Body of pancreas (tissue), 4 donors: ENCODE measurements at regions not wholly inside any gene's neighbourhood (a gene's known extent, or its start where the extent isn't known, plus 50 kb on each side); places are given as distances from the start of the nearest gene placed in this dataset.
A peak's percentile ranks its signal among the peaks of the same experiment; 100 is the strongest.

Experiments
- ATAC-seq: fragments of 150-250 bp; one replicate; pipeline ENCODE4 v1.9.1; 2016
- DNase-seq, 4 donors: peaks; one replicate each; pipeline ENCODE4 v3.0.0-alpha.2; 2019
- H3K27ac ChIP-seq, 4 donors: fragments of 200-600 bp; sonication (generic); 1 replicate in 3 of 4; 2 replicates in 1 of 4; pipeline versions ENCODE4 v1.5.1 to v1.6.1; 2016 to 2019; ENCODE audit warnings: mild to moderate bottlenecking in 1 of 4, mixed read lengths in 1 of 4, moderate library complexity in 1 of 4
- H3K27me3 ChIP-seq, 2 donors: fragments of 200-600 bp; sonication (generic); one replicate each; pipeline ENCODE4 v1.6.0; 2016; ENCODE audit warnings: mild to moderate bottlenecking in 1 of 2
- H3K36me3 ChIP-seq, 2 donors: fragments of 200-600 bp; sonication (generic); replicated peaks in 1 of 2; 2 replicates each; pipeline ENCODE4 v1.5.1; 2016; ENCODE audit warnings: low read depth in 2 of 2; ENCODE audit not compliant: insufficient read depth in 1 of 2
- H3K4me1 ChIP-seq: fragments of 200-600 bp; sonication (generic); one replicate; pipeline ENCODE4 v1.6.0; 2016
- H3K4me3 ChIP-seq, 2 donors: fragments of 200-600 bp; sonication (generic); 1 replicate in 1 of 2; 2 replicates in 1 of 2; pipeline ENCODE4 v1.5.1; 2016 to 2019
- H3K9me3 ChIP-seq, 3 donors: fragments of 200-600 bp; sonication (generic); 1 replicate in 2 of 3; 2 replicates in 1 of 3; pipeline ENCODE4 v1.5.1; 2016
- POLR2A ChIP-seq, 3 donors: fragments of 450-650 bp; IDR thresholded peaks; one replicate each; pipeline ENCODE4 v1.6.1; 2016; ENCODE audit warnings: antibody characterized with exemption in 3 of 3, mild to moderate bottlenecking in 2 of 3
- WGBS, 2 donors: methylation state at CpG; one replicate each; pipeline ENCODE4 v1.1.5; 2017; 5-methylcytosine and 5-hydroxymethylcytosine counted together
- intact Hi-C: fragments of 100-400 bp; cut with DNase I; formaldehyde crosslinking; loops from one replicate; pipeline ENCODE4 v1.15.1; 2023
- TF ChIP-seq, protein P1 (sequence below), 7 experiments: fragments of 450-650 bp in 4 of 7; fragments of 200-600 bp in 3 of 7; sonication (generic) in 3 of 7; IDR thresholded peaks; one replicate each; pipeline ENCODE4 v1.5.1; 2016 to 2019; ENCODE audit warnings: antibody characterized with exemption in 7 of 7

DNA sequence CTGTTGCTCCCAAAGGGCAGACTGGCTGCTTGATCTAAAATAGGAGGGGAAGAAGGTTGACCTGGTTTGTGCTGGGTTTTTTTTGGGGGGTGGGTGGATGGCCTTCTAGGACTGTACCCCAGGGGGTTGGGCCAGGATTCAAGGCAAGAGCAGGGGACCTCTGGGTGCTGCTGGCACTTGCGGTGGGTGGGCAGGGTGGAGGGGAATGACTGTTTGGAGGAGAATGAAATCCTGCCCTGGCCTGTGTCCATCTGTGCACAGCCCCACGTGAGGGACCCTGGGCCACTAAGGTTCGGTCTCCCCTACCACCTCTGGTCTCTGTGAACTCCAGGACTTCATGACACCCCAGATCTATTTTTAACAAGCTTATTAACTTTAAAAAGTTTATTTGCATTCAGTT lies 414.2 kb downstream of the PTPRU start:
- Histone ChIP-seq H3K9me3 (no peaks in the 10 kb centered on the region), H3K27ac (no peak overlapping the region), H3K27me3 (no peaks in the 10 kb centered on the region), H3K4me3 (no peak overlapping the region), H3K4me1 (no peaks in the 10 kb centered on the region), H3K36me3 (no peaks in the 10 kb centered on the region)
- TF ChIP-seq, protein P1, sequence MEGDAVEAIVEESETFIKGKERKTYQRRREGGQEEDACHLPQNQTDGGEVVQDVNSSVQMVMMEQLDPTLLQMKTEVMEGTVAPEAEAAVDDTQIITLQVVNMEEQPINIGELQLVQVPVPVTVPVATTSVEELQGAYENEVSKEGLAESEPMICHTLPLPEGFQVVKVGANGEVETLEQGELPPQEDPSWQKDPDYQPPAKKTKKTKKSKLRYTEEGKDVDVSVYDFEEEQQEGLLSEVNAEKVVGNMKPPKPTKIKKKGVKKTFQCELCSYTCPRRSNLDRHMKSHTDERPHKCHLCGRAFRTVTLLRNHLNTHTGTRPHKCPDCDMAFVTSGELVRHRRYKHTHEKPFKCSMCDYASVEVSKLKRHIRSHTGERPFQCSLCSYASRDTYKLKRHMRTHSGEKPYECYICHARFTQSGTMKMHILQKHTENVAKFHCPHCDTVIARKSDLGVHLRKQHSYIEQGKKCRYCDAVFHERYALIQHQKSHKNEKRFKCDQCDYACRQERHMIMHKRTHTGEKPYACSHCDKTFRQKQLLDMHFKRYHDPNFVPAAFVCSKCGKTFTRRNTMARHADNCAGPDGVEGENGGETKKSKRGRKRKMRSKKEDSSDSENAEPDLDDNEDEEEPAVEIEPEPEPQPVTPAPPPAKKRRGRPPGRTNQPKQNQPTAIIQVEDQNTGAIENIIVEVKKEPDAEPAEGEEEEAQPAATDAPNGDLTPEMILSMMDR (IDR thresholded peaks at IDR 0.05), result no peak
- TF ChIP-seq POLR2A (IDR thresholded peaks at IDR 0.05), result no peak
- ATAC-seq (no peak), DNase-seq (no peak)
- WGBS, 2 donors, result 84 to 85% methylated on average over 3 of the region's 3 CpGs
- intact Hi-C loops, result no loop called here

- no peak for DNase-seq
- intact Hi-C loops, result no loop called here
- 69 to 72% methylated on average over 8 of the region's 8 CpGs for WGBS, 2 donors
These were observed 413.7 kb downstream of the PTPRU start for GRCh38 chr1:29650041-29650400.

DNA sequence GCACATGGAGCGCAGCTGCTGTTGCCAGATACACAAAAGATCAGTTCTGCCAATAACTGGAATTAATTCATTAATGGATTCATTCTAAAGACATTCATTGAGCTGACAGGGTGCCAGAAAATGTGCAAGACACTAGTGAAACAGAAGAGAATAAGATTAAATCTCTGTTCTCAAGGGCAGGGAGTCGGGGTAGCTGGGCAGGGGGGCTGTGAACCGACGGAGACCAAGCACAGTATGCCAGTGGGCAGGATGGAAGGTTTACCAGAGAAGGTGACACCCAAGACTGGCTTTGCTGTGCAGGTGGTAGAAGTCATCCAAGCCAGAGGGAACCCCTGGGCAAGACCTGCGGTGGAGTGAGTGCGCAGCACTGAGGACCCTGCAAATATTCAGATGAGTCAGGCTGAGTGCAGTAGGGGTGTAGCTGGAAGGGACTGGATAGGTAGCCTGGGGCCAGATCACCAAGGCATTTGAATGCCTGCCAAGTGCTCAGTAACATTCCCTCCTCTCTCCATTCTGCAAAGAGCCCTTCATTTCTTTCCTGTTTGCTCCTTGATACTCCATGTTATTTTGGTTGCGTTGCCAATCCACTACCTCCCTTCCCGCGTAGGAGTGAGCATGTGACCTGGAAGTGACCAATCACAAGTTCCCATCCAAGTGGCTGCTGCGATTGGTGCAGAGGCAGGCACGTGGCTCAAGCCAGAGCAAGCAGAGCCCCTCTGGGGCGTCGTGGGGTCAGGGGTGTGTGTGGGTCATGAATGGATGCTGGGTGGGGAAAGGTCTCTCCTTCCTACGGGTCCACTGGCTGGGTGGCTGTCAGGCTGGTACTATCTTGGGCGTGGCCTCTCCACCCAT lies 413.1 kb downstream of the PTPRU start:
- H3K4me1 ChIP-seq, result no peaks in the 10 kb centered on the region
- peak in 1 of 4 donors; percentile 5 for DNase-seq
- no peak overlapping the region for H3K4me3 ChIP-seq
- ATAC-seq, result no peak
- no peak overlapping the region for H3K27ac ChIP-seq
- intact Hi-C loops, result no loop called here
- no peaks in the 10 kb centered on the region for H3K27me3 ChIP-seq
- H3K36me3 ChIP-seq, result no peaks in the 10 kb centered on the region
- H3K9me3 ChIP-seq, result no peaks in the 10 kb centered on the region
- TF ChIP-seq POLR2A (IDR thresholded peaks at IDR 0.05), result no peak
- TF ChIP-seq, protein P1 (IDR thresholded peaks at IDR 0.05), result no peak
- WGBS, 2 donors, result 77 to 79% methylated on average over 13 to 15 of the region's 15 CpGs

More at GRCh38 chr1:29650041-29650400, 413.7 kb downstream of the PTPRU start:
- H3K4me1 ChIP-seq, result no peaks in the 10 kb centered on the region
- no peak for TF ChIP-seq POLR2A (IDR thresholded peaks at IDR 0.05)
- TF ChIP-seq, protein P1 (IDR thresholded peaks at IDR 0.05), result no peak
- H3K27me3 ChIP-seq, result no peaks in the 10 kb centered on the region
- no peak overlapping the region for H3K27ac ChIP-seq
- H3K9me3 ChIP-seq, result no peaks in the 10 kb centered on the region
- H3K4me3 ChIP-seq, result no peak overlapping the region
- ATAC-seq, result no peak
- no peaks in the 10 kb centered on the region for H3K36me3 ChIP-seq

DNA sequence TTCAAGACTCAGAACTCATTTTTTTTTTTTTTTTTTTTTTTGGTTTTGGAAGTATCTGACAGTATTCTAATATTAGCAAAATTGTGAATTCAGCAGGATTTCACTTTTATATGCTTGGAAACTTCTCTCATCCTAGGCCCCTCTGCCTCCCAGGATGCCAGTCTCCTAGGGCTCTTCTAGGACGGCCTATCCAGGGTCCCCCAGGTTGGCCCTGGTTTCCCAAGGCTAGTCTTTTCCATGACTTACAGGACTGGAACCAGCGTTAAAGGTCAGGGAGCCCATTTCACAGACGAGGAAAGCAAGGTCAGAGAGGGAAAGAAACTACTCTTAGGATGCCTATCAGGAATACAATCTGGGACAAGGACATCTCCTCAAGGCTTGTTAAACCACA lies 412.5 kb downstream of the PTPRU start:
- H3K4me1 ChIP-seq, result no peaks in the 10 kb centered on the region
- no peaks in the 10 kb centered on the region for H3K36me3 ChIP-seq
- no peak overlapping the region for H3K27ac ChIP-seq
- TF ChIP-seq, protein P1 (IDR thresholded peaks at IDR 0.05), result no peak
- no peak for TF ChIP-seq POLR2A (IDR thresholded peaks at IDR 0.05)
- no peaks in the 10 kb centered on the region for H3K27me3 ChIP-seq
- no peaks in the 10 kb centered on the region for H3K9me3 ChIP-seq
- WGBS, 2 donors, result 66 to 70% methylated on average over 3 of the region's 3 CpGs
- DNase-seq (no peak), ATAC-seq (no peak)
- intact Hi-C loops, result no loop called here
- no peak overlapping the region for H3K4me3 ChIP-seq

GRCh38 chr1:29648026-29648425 lies 411.7 kb downstream of the PTPRU start:
- DNase-seq, result no peak
- H3K4me3 ChIP-seq, result no peak overlapping the region
- ATAC-seq, result no peak
- no peaks in the 10 kb centered on the region for H3K9me3 ChIP-seq
- H3K36me3 ChIP-seq, result no peaks in the 10 kb centered on the region
- no peak overlapping the region for H3K27ac ChIP-seq
- WGBS, 2 donors, result 60 to 66% methylated on average over 4 of the region's 4 CpGs
- no peaks in the 10 kb centered on the region for H3K27me3 ChIP-seq
- no peak for TF ChIP-seq POLR2A (IDR thresholded peaks at IDR 0.05)
- TF ChIP-seq, protein P1 (IDR thresholded peaks at IDR 0.05), result no peak
- intact Hi-C loops, result no loop called here
- no peaks in the 10 kb centered on the region for H3K4me1 ChIP-seq
